NCI-H187 treated with DMSO at 0.1 percent for 48 hours (cell line): ENCODE measurements at regions not wholly inside any gene's neighbourhood (a gene's known extent, or its start where the extent isn't known, plus 50 kb on each side); places are given as distances from the start of the nearest gene placed in this dataset.

Source experiments
- DNase-seq: peaks from one replicate; lab custom pipeline; 2025; lab: John Stamatoyannopoulos, UW

GRCh38 chr14:54129850-54130640 is 173.4 kb upstream of the BMP4 start:
- DNase-seq: no peak

- no peak for DNase-seq
Observed at GRCh38 chr14:54132496-54132895, 175.9 kb upstream of the BMP4 start.

GRCh38 chr14:54133896-54134295 is 177.3 kb upstream of the BMP4 start:
- no peak for DNase-seq

DNA sequence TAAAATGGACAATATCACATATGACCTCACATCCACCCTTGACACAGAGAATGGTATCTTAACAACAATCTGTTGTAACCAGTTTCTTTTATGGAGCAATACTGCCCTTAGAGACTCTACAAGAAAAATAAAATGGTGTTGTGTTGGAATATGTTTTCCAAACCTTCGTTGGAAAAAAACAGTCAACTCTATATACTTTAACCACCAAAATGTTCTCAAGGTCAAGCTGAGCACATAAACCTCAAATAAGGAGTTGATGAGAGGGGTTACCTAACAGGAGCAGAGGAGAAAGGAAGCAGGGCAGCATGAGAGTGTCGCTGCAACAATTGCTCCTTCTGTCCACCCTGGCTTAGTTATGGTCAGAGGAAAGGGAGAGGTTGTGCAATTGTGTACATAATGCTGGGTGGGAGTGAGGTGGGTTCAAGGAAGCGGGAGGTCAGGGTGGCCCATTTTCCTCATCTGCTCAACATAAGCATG is 179.2 kb upstream of the BMP4 start:
- DNase-seq: no peak

GRCh38 chr14:54136894-54137613 is 180.4 kb upstream of the BMP4 start:
- no peak for DNase-seq

GRCh38 chr14:54137614-54137961 is 181.0 kb upstream of the BMP4 start:
- no peak for DNase-seq

GRCh38 chr14:54138024-54138353 is 181.4 kb upstream of the BMP4 start:
- DNase-seq: no peak

DNA sequence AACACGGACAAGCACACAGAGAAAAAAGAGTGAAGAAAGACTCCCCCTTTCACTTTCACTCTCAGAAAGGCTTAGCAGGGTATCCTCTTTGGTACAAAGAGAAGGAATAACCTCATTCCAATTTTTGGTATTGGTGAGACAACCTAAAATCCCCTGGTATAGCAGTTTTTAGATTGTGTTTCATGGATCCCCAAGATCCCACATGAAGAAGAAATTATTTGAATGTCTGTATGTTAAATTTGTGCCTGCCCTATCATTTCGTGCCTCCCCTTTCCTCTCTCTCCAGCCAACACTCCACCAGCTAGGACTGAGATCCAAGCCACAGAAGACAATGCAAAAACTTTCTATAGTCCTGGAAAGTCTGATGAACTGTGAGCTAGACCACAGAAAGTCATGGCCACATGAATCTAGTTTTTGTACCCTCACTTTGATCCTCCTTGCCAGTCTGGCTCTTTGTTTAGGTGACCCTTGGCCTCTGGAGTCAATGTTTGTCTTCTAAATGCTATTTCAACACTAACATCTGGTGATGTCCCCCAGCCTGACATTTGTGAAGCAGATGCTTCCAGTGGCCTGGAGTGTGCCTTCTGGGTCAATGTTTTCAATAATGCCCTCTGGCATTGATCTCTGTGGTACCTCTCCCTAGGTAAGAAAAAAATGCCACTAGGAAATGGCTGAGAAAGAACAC is 181.9 kb upstream of the BMP4 start:
- DNase-seq: no peak

GRCh38 chr14:54140551-54140950 is 183.9 kb upstream of the BMP4 start:
- no peak for DNase-seq

- DNase-seq: no peak
Observed at GRCh38 chr14:54146601-54147000, 190.0 kb upstream of the BMP4 start.

- no peak for DNase-seq
Observed at GRCh38 chr14:54147282-54147681, 190.7 kb upstream of the BMP4 start.

GRCh38 chr14:54147758-54148157 is 191.1 kb upstream of the BMP4 start:
- DNase-seq: no peak

DNA sequence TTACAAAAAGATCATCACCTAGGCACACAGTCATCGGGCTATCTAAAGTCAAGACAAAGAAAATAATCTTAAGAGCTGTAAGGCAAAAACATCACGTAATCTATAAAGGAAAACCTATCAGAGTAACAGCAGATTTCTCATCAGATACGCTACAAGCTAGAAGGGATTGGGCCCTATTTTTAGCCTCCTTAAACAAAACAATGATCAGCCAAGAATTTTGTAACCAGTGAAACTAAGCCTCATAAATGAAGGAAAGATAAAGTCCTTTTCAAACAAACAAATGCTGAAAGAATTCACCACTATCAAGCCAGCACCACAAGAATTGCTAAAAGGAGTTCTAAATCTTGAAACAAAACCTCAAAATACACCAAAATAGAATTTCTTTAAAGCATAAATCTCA is 191.6 kb upstream of the BMP4 start:
- DNase-seq: no peak

DNA sequence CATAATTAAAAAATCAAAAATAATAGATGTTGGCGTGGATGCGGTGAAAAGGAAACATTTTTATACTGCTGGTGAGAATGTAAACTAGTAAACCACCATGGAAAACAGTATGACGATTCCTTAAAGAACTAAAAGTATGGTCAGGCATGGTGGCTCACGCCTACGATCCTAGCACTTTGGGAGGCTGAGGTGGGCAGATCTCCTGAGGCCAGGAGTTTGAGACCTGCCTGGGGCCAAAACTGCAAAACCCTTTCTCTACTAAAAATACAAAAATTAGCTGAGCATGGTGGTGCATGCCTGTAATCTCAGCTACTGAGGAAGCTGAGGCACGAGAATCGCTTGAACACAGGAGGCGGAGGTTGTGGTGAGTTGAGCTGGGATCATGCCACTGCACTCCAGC is 195.7 kb upstream of the BMP4 start:
- no peak for DNase-seq

GRCh38 chr14:54166049-54166950 is 209.7 kb upstream of the BMP4 start:
- DNase-seq: no peak

DNA sequence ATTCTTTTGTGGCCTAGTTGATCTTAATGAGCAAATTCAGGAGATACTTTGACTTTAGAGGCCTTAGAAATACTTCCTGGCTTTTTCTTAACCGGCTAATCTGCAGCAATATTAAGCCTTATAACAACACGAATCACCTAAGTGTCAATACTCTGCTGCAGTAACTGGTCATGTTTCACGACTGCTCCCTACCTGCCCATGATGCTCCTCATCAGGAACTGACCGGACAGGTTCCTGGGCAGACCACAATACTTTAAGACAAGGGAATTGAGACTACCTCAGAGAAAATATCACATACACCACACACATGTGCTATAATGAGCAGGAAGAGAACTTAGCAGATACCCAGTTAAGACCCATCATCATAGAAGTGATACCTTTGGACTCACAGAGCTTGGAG is 211.9 kb upstream of the BMP4 start:
- DNase-seq: no peak

- no peak for DNase-seq
Observed at GRCh38 chr14:54169254-54169924, 212.8 kb upstream of the BMP4 start.

- no peak for DNase-seq
Observed at GRCh38 chr14:54170301-54170700, 213.7 kb upstream of the BMP4 start.

DNA sequence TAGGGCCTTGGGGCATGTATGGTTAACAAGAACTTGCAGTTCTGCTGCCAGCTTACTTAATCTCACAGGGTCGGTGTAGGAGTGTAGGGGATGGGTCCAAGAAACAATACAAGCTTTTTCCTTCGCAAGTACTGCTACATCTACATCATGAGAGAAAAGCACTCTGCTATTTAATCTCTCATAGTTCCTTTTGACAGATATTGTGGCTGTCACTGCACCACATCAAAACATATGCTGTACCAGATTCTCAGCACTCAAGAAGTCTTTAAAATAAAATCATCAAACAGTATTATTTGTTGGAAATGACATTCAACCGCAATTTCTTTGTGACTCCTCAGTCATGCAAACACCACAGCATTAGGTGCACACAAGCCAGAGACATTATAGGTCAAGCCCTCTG is 215.5 kb upstream of the BMP4 start:
- no peak for DNase-seq

GRCh38 chr14:54172562-54172961 is 215.9 kb upstream of the BMP4 start:
- no peak for DNase-seq

DNA sequence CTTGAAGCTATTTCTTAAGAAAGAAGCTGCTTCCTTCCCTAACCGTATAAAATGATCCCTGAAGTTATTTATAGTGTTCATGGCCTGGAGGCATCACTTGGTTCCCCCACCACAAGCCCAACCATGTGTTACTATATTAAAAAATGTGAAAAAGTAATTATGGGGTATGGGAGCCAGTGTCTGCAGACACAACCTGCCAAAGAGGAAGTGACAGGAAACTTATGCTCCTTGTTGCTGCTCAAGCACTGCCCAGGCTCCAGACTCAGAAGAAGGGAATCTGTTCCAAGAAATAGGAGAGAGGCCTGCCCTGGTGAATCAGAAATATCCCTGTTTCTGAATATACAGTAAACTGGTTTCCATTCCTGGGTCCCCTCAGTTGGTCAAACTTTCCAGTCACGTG is 217.2 kb upstream of the BMP4 start:
- no peak for DNase-seq

GRCh38 chr14:54174457-54174856 is 217.8 kb upstream of the BMP4 start:
- no peak for DNase-seq
